Brain microvascular endothelial cell (primary cell): ENCODE measurements at regions not wholly inside any gene's neighbourhood (a gene's known extent, or its start where the extent isn't known, plus 50 kb on each side); places are given as distances from the start of the nearest gene placed in this dataset.
"Not testable (repeated sequence)": the region's sequence is repeated elsewhere in the genome, so short reads cannot be mapped to it uniquely, and the experiment has no call there.

ENCODE experiments used
- DNase-seq: peaks from one replicate; pipeline ENCODE4 v3.0.0-alpha.2; 2020
- H3K27ac ChIP-seq: fragments of 250-450 bp; sonication (Bioruptor Pico); 2 replicates; pipeline ENCODE4 v1.5.1; 2020; ENCODE audit warnings: mild to moderate bottlenecking, moderate library complexity
- H3K27me3 ChIP-seq: fragments of 250-450 bp; sonication (Bioruptor Pico); replicated peaks from 2 replicates; pipeline ENCODE4 v1.5.1; 2020; ENCODE audit warnings: mild to moderate bottlenecking
- H3K36me3 ChIP-seq: fragments of 250-450 bp; sonication (Bioruptor Pico); replicated peaks from 2 replicates; pipeline ENCODE4 v1.5.1; 2020; ENCODE audit warnings: mild to moderate bottlenecking
- H3K4me3 ChIP-seq: 2 replicates; pipeline ENCODE4 v1.5.1; 2011; ENCODE audit warnings: low read depth, mild to moderate bottlenecking, control low read depth, low read length, moderate library complexity
- CTCF ChIP-seq: IDR thresholded peaks from 2 replicates; pipeline ENCODE4 v1.5.1; 2011; ENCODE audit warnings: low read depth, mild to moderate bottlenecking, moderate library complexity, low read length, control low read depth, inconsistent platforms; ENCODE audit errors: missing control alignments
- in situ Hi-C: cut with HindIII; loops from 2 replicates; pipeline ENCODE4 v1.10.0; 2017; ENCODE audit warnings: low sequenced_read_pairs, low pct_ligation_motif_present

- in situ Hi-C loops: no loop called here
- Histone ChIP-seq H3K4me3 (no peak overlapping the region), H3K27ac (no peak overlapping the region), H3K36me3 (no peaks in the 10 kb centered on the region), H3K27me3 (no peaks in the 10 kb centered on the region)
- no peak for DNase-seq
- TF ChIP-seq CTCF: no peak
Observed at GRCh38 chr4:179353786-179354185, 1911.5 kb upstream of the AGA start.

GRCh38 chr4:179361978-179362486 is 1919.8 kb upstream of the AGA start:
- no peak for DNase-seq
- H3K27ac ChIP-seq: no peak overlapping the region
- H3K36me3 ChIP-seq: no peaks in the 10 kb centered on the region
- in situ Hi-C loops: no loop called here
- no peak for TF ChIP-seq CTCF
- H3K4me3 ChIP-seq: no peak overlapping the region
- no peaks in the 10 kb centered on the region for H3K27me3 ChIP-seq

- H3K27me3 ChIP-seq, H3K4me3 ChIP-seq, H3K36me3 ChIP-seq, in situ Hi-C loops, DNase-seq, H3K27ac ChIP-seq: not testable (repeated sequence)
Observed at GRCh38 chr4:179365932-179366331, 1923.7 kb upstream of the AGA start.

- no peak for DNase-seq
- no peak overlapping the region for H3K4me3 ChIP-seq
- no peak overlapping the region for H3K27ac ChIP-seq
- no peak for TF ChIP-seq CTCF
- H3K27me3 ChIP-seq: no peaks in the 10 kb centered on the region
- H3K36me3 ChIP-seq: no peaks in the 10 kb centered on the region
- in situ Hi-C loops: no loop called here
Observed at GRCh38 chr4:179372242-179372641, 1930.0 kb upstream of the AGA start.

- H3K4me3 ChIP-seq: no peak overlapping the region
- H3K36me3 ChIP-seq: no peaks in the 10 kb centered on the region
- TF ChIP-seq CTCF: no peak
- no peak for DNase-seq
- in situ Hi-C loops: no loop called here
- no peak overlapping the region for H3K27ac ChIP-seq
- no peaks in the 10 kb centered on the region for H3K27me3 ChIP-seq
Observed at GRCh38 chr4:179372746-179373145, 1930.5 kb upstream of the AGA start.

- H3K27ac ChIP-seq, DNase-seq, H3K4me3 ChIP-seq, H3K36me3 ChIP-seq, in situ Hi-C loops, H3K27me3 ChIP-seq: not testable (repeated sequence)
Observed at GRCh38 chr4:179378847-179379246, 1936.6 kb upstream of the AGA start.

- H3K4me3 ChIP-seq: no peak overlapping the region
- H3K36me3 ChIP-seq: no peaks in the 10 kb centered on the region
- no peak for DNase-seq
- H3K27ac ChIP-seq: no peak overlapping the region
- in situ Hi-C loops: no loop called here
- TF ChIP-seq CTCF: no peak
- no peaks in the 10 kb centered on the region for H3K27me3 ChIP-seq
Observed at GRCh38 chr4:179392787-179393186, 1950.5 kb upstream of the AGA start.
